GM23248 (cell line): ENCODE measurements at regions not wholly inside any gene's neighbourhood (a gene's known extent, or its start where the extent isn't known, plus 50 kb on each side); places are given as distances from the start of the nearest gene placed in this dataset.

Experiments
- EZH2 ChIP-seq: fragments of 200-600 bp; sonication (generic); IDR thresholded peaks from 2 replicates; pipeline ENCODE4 v1.6.1; 2018; ENCODE audit warnings: antibody characterized with exemption, mild to moderate bottlenecking; ENCODE audit not compliant: insufficient read depth, poor library complexity, severe bottlenecking
- EZH2phosphoT487 ChIP-seq: fragments of 200-600 bp; sonication (generic); IDR thresholded peaks from 2 replicates; pipeline ENCODE4 v1.6.1; 2018; ENCODE audit warnings: antibody characterized with exemption, moderate library complexity, mild to moderate bottlenecking, low read depth; ENCODE audit not compliant: insufficient read depth

GRCh38 chr1:103953386-103953785 is 203.7 kb downstream of the AMY1C start:
- TF ChIP-seq EZH2 (no peak), EZH2phosphoT487 (no peak)
